KMS-11 (cell line): ENCODE measurements at regions not wholly inside any gene's neighbourhood (a gene's known extent, or its start where the extent isn't known, plus 50 kb on each side); places are given as distances from the start of the nearest gene placed in this dataset.
"Not testable (repeated sequence)": the region's sequence is repeated elsewhere in the genome, so short reads cannot be mapped to it uniquely, and the experiment has no call there.

Source experiments
- H2AFZ ChIP-seq: fragments of 200-600 bp; sonication (generic); 2 replicates; pipeline ENCODE4 v1.6.1; 2016; ENCODE audit warnings: antibody characterized with exemption, mixed run types, low read depth
- H3K27ac ChIP-seq: fragments of 200-600 bp; sonication (generic); 2 replicates; pipeline ENCODE4 v1.6.1; 2016; ENCODE audit warnings: mild to moderate bottlenecking, mixed run types
- H3K27me3 ChIP-seq: fragments of 200-600 bp; sonication (generic); 2 replicates; pipeline ENCODE4 v1.6.1; 2017; ENCODE audit warnings: mild to moderate bottlenecking, low read depth, mixed run types, moderate library complexity; ENCODE audit not compliant: insufficient read depth
- H3K36me3 ChIP-seq: fragments of 200-600 bp; sonication (generic); 2 replicates; pipeline ENCODE4 v1.6.1; 2017; ENCODE audit warnings: mild to moderate bottlenecking, mixed run types; ENCODE audit not compliant: insufficient read depth
- H3K4me1 ChIP-seq: fragments of 200-600 bp; sonication (generic); 2 replicates; pipeline ENCODE4 v1.6.1; 2016; ENCODE audit warnings: mild to moderate bottlenecking, low read depth, mixed run types; ENCODE audit not compliant: poor library complexity, severe bottlenecking
- H3K4me2 ChIP-seq: fragments of 200-600 bp; sonication (generic); 2 replicates; pipeline ENCODE4 v1.7.0; 2016; ENCODE audit warnings: mild to moderate bottlenecking, mixed run types
- H3K4me3 ChIP-seq: fragments of 200-600 bp; sonication (generic); IDR thresholded peaks from 2 replicates; pipeline ENCODE4 v1.6.1; 2017; ENCODE audit warnings: low read depth, low read length, mixed read lengths; ENCODE audit not compliant: insufficient read depth
- H3K79me2 ChIP-seq: fragments of 200-600 bp; sonication (generic); 2 replicates; pipeline ENCODE4 v1.6.1; 2016; ENCODE audit warnings: low read depth, mixed run types; ENCODE audit not compliant: insufficient read depth
- H3K9ac ChIP-seq: fragments of 200-600 bp; sonication (generic); 2 replicates; pipeline ENCODE4 v1.6.1; 2016; ENCODE audit warnings: mild to moderate bottlenecking, mixed run types
- H4K20me1 ChIP-seq: fragments of 200-600 bp; sonication (generic); 2 replicates; pipeline ENCODE4 v1.6.1; 2016; ENCODE audit warnings: mild to moderate bottlenecking, mixed run types; ENCODE audit not compliant: insufficient read depth
- TF ChIP-seq, protein P1 (sequence below): fragments of 200-600 bp; sonication (generic); conservative IDR thresholded peaks from 2 replicates; pipeline ENCODE4 v1.6.1; 2017; ENCODE audit warnings: low read depth, mild to moderate bottlenecking, antibody characterized with exemption, low read length, moderate library complexity, mixed read lengths

DNA sequence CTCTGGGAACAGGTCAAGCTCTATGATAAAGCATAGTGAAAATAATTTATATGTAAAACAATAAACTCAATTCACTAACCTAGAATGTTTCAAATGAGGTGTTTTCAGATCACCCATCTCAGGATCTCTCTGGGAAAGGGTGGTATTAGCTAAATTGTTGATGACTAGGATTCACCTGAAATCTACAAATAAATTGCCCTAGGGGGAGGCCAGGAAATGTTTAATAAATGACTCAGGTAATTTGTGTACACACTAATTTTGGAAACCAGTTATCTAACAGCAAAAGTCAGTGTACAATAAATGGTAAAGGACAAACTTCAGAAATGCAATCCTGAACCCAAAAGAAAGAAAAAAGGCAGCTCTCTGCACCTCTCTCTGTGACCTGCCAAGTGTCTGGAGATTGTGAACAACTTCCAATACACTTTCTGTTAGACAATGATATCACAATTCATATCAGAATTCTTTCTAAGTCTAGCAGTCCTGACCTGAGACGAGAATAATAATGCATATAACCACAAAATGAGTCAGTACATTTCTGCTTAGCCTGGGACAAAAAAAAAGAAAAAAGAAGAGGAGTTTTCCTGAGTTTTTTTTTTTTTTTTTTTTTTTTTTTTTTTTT, 760.0 kb downstream of the EPHA4 start:
- no peak overlapping the region for H3K9ac ChIP-seq
- no peaks in the 10 kb centered on the region for H3K27me3 ChIP-seq
- H2AFZ ChIP-seq, result no peak overlapping the region
- H3K4me3 ChIP-seq, result no peak overlapping the region
- TF ChIP-seq, protein P1, sequence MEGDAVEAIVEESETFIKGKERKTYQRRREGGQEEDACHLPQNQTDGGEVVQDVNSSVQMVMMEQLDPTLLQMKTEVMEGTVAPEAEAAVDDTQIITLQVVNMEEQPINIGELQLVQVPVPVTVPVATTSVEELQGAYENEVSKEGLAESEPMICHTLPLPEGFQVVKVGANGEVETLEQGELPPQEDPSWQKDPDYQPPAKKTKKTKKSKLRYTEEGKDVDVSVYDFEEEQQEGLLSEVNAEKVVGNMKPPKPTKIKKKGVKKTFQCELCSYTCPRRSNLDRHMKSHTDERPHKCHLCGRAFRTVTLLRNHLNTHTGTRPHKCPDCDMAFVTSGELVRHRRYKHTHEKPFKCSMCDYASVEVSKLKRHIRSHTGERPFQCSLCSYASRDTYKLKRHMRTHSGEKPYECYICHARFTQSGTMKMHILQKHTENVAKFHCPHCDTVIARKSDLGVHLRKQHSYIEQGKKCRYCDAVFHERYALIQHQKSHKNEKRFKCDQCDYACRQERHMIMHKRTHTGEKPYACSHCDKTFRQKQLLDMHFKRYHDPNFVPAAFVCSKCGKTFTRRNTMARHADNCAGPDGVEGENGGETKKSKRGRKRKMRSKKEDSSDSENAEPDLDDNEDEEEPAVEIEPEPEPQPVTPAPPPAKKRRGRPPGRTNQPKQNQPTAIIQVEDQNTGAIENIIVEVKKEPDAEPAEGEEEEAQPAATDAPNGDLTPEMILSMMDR, result no peak
- no peaks in the 10 kb centered on the region for H4K20me1 ChIP-seq
- H3K79me2 ChIP-seq, result no peaks in the 10 kb centered on the region
- no peak overlapping the region for H3K27ac ChIP-seq
- H3K36me3 ChIP-seq, result no peaks in the 10 kb centered on the region
- H3K4me2 ChIP-seq, result no peak overlapping the region
- H3K4me1 ChIP-seq, result no peaks in the 10 kb centered on the region

DNA sequence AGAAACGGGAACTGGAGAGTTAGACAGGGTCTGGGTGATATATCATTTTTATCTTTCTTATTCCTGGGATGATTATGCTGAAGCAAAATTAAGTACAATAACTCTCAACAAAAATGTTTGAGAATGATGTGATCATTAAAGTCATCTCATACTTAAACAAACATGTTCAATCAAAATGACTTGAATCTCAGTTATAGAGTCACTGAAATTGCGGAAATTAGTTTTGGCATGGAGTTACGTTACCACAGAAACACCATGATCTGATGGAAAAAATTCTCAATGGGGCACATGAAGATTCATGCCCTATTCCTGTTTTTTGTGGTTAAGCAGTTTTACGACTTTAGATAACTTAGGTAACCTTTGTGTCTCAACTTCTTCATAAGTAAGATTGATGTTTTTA, 757.7 kb downstream of the EPHA4 start:
- TF ChIP-seq, protein P1, result no peak
- Histone ChIP-seq H3K4me3 (no peak overlapping the region), H3K79me2 (no peaks in the 10 kb centered on the region), H2AFZ (no peak overlapping the region), H3K4me2 (no peak overlapping the region), H3K36me3 (no peaks in the 10 kb centered on the region), H3K27me3 (no peaks in the 10 kb centered on the region), H3K27ac (no peak overlapping the region), H4K20me1 (no peaks in the 10 kb centered on the region), H3K4me1 (no peaks in the 10 kb centered on the region), H3K9ac (no peak overlapping the region)

DNA sequence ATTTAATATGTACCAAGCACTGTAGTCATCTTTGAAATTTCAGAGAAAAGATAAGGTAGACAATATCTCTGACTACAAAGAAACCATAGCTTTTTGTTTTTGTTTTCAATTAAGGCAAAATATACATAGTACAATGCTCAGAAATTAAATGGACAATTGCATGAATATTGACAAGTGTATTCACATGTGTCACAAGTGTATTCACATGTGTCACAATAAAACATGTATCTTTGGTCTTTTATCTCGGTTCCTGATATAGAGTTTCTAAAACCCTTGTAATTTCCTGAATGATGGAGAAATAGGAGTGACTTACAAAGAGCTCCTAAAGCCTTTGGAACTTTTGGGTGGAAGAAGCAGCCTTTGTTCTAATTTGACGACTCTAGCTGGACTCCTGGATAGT, 756.4 kb downstream of the EPHA4 start:
- Histone ChIP-seq H3K4me2 (no peak overlapping the region), H3K4me3 (no peak overlapping the region), H4K20me1 (no peaks in the 10 kb centered on the region), H3K79me2 (no peaks in the 10 kb centered on the region), H3K27me3 (no peaks in the 10 kb centered on the region), H3K9ac (no peak overlapping the region), H2AFZ (no peak overlapping the region), H3K27ac (no peak overlapping the region), H3K4me1 (no peaks in the 10 kb centered on the region), H3K36me3 (no peaks in the 10 kb centered on the region)
- TF ChIP-seq, protein P1, result no peak

DNA sequence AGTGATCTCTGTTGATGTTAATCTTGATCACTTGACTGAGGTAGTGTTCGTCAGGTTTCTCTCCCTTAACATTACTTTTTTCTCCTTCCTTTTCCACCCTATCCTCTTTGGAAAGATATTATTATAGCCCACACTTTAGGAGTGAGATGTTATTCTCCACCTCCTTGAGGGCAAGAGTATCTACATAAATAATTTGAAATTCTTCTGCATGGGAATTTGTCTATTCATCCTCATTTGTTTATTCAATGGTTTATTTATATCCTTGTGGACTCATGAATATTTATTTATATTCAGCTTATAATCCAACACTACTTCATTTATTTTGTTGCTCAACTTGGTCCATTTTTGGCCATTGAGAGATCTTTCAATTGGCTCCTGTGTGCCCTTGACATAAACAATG, 750.4 kb downstream of the EPHA4 start:
- H3K79me2 ChIP-seq, result no peaks in the 10 kb centered on the region

DNA sequence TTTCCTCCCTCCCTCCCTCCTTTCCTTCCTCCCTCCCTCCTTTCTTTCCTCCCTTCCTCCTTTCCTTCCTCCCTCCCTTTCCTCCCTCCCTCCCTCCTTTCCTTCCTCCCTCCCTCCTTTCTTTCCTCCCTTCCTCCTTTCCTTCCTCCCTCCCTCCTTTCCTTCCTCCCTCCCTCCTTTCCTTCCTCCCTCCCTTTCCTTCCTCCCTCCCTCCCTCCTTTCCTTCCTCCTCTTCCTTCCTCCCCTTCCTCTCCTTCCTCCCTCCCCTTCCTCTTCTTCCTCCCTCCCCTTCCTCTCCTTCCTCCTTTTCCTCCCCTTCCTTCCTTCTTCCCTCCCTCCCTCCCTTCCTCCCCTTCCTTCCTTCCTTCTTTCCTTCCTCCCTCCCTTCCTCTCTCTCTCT, 748.5 kb downstream of the EPHA4 start:
- H3K27ac ChIP-seq, H3K79me2 ChIP-seq, H3K4me1 ChIP-seq, H3K27me3 ChIP-seq, H4K20me1 ChIP-seq, H3K36me3 ChIP-seq, H2AFZ ChIP-seq, H3K9ac ChIP-seq, H3K4me2 ChIP-seq, H3K4me3 ChIP-seq: not testable (repeated sequence)

More for the DNA sequence above, 750.4 kb downstream of the EPHA4 start:
- Histone ChIP-seq H3K36me3 (no peaks in the 10 kb centered on the region), H3K4me2 (no peak overlapping the region), H4K20me1 (no peaks in the 10 kb centered on the region), H3K4me1 (no peaks in the 10 kb centered on the region), H3K9ac (no peak overlapping the region), H3K27ac (no peak overlapping the region), H3K27me3 (no peaks in the 10 kb centered on the region), H3K4me3 (no peak overlapping the region), H2AFZ (no peak overlapping the region)
- TF ChIP-seq, protein P1, result no peak
